OCI-LY1 (cell line): ENCODE measurements at regions not wholly inside any gene's neighbourhood (a gene's known extent, or its start where the extent isn't known, plus 50 kb on each side); places are given as distances from the start of the nearest gene placed in this dataset.

Experiments used
- H2AFZ ChIP-seq: fragments of 200-600 bp; sonication (generic), shearing (Covaris generic); 2 replicates; pipeline ENCODE4 v1.6.0; 2014; ENCODE audit warnings: antibody characterized with exemption, mild to moderate bottlenecking, low read length
- H3F3A ChIP-seq: fragments of 200-600 bp; sonication (generic), shearing (Covaris generic); 2 replicates; pipeline ENCODE4 v1.6.0; 2014; ENCODE audit warnings: mild to moderate bottlenecking, antibody characterized with exemption, low read length, moderate library complexity; ENCODE audit not compliant: insufficient read depth
- H3K27ac ChIP-seq: fragments of 200-600 bp; sonication (generic); 2 replicates; pipeline ENCODE4 v1.5.1; 2014; ENCODE audit warnings: low read length, mixed run types, mild to moderate bottlenecking, low read depth; ENCODE audit not compliant: poor library complexity, severe bottlenecking
- H3K27me3 ChIP-seq: fragments of 200-600 bp; sonication (generic); 2 replicates; pipeline ENCODE4 v1.6.0; 2014; ENCODE audit warnings: antibody characterized with exemption, mild to moderate bottlenecking, low read length, moderate library complexity; ENCODE audit not compliant: insufficient read depth
- H3K36me3 ChIP-seq: fragments of 200-600 bp; sonication (generic); 2 replicates; pipeline ENCODE4 v1.6.1; 2014; ENCODE audit warnings: mild to moderate bottlenecking, antibody characterized with exemption, low read length, moderate library complexity, mixed read lengths; ENCODE audit not compliant: insufficient read depth
- H3K4me1 ChIP-seq: fragments of 200-600 bp; sonication (generic); 2 replicates; pipeline ENCODE4 v1.5.1; 2014; ENCODE audit warnings: mild to moderate bottlenecking, low read length, moderate library complexity; ENCODE audit not compliant: insufficient read depth, severe bottlenecking
- H3K4me2 ChIP-seq: fragments of 200-600 bp; sonication (generic), shearing (Covaris generic); 2 replicates; pipeline ENCODE4 v1.6.1; 2014; ENCODE audit warnings: low read length
- H3K4me3 ChIP-seq: fragments of 200-600 bp; sonication (generic); 2 replicates; pipeline ENCODE4 v1.5.1; 2014; ENCODE audit warnings: low read length, low read depth, mild to moderate bottlenecking, mixed read lengths; ENCODE audit not compliant: poor library complexity, severe bottlenecking
- H3K79me2 ChIP-seq: fragments of 200-600 bp; shearing (Covaris generic); 2 replicates; pipeline ENCODE4 v1.6.1; 2016; ENCODE audit warnings: mixed run types, low read length, mixed read lengths; ENCODE audit not compliant: insufficient read depth
- H3K9ac ChIP-seq: fragments of 200-600 bp; sonication (generic), shearing (Covaris generic); 2 replicates; pipeline ENCODE4 v1.6.1; 2014; ENCODE audit warnings: mild to moderate bottlenecking, low read length, mixed read lengths
- H3K9me2 ChIP-seq: fragments of 200-600 bp; sonication (generic), shearing (Covaris generic); 2 replicates; pipeline ENCODE4 v1.6.1; 2014; ENCODE audit warnings: low read depth, mild to moderate bottlenecking, low read length, mixed read lengths
- H3K9me3 ChIP-seq: fragments of 200-600 bp; shearing (Covaris generic); 2 replicates; pipeline ENCODE4 v1.6.1; 2014; ENCODE audit warnings: low read length, mixed read lengths
- H4K20me1 ChIP-seq: fragments of 200-600 bp; sonication (generic), shearing (Covaris generic); 2 replicates; pipeline ENCODE4 v1.6.0; 2016; ENCODE audit warnings: mild to moderate bottlenecking, low read length; ENCODE audit not compliant: insufficient read depth
- CTCF ChIP-seq: fragments of 200-600 bp; sonication (generic), shearing (Covaris generic); IDR thresholded peaks from 2 replicates; pipeline ENCODE4 v1.5.1; 2017; ENCODE audit warnings: mild to moderate bottlenecking, antibody characterized with exemption, low read length, moderate library complexity, mixed read lengths
- EZH2 ChIP-seq: fragments of 200-600 bp; sonication (generic), shearing (Covaris generic); IDR thresholded peaks from 2 replicates; pipeline ENCODE4 v1.8.0; 2017; ENCODE audit warnings: borderline replicate concordance, mixed run types, mild to moderate bottlenecking, antibody characterized with exemption, low read length, moderate library complexity, mixed read lengths

GRCh38 chr6:71468038-71468437 is 179.4 kb downstream of the OGFRL1 start:
- Histone ChIP-seq H3F3A (no peaks in the 10 kb centered on the region), H2AFZ (no peak overlapping the region), H3K4me3 (no peak overlapping the region), H3K9ac (no peak overlapping the region), H3K27me3 (no peaks in the 10 kb centered on the region), H3K4me1 (no peaks in the 10 kb centered on the region), H3K27ac (no peak overlapping the region), H3K36me3 (no peaks in the 10 kb centered on the region), H3K79me2 (no peaks in the 10 kb centered on the region), H3K9me3 (peaks cover 3% of the 10 kb centered on the region; the same call in 1 of the 2 replicates), H3K4me2 (no peak overlapping the region), H3K9me2 (no peaks in the 10 kb centered on the region), H4K20me1 (no peaks in the 10 kb centered on the region)
- no peak for TF ChIP-seq CTCF
- TF ChIP-seq EZH2, result no peak

- TF ChIP-seq CTCF, result no peak
- Histone ChIP-seq H3K4me1 (no peaks in the 10 kb centered on the region), H3K27ac (no peak overlapping the region), H3K79me2 (no peaks in the 10 kb centered on the region), H3K36me3 (no peaks in the 10 kb centered on the region), H3F3A (no peaks in the 10 kb centered on the region), H3K9me3 (peaks cover 3% of the 10 kb centered on the region; the same call in 1 of the 2 replicates), H4K20me1 (no peaks in the 10 kb centered on the region), H3K9me2 (no peaks in the 10 kb centered on the region), H2AFZ (no peak overlapping the region), H3K4me3 (no peak overlapping the region), H3K9ac (no peak overlapping the region), H3K27me3 (no peaks in the 10 kb centered on the region), H3K4me2 (no peak overlapping the region)
Observed at GRCh38 chr6:71468841-71469700, 180.5 kb downstream of the OGFRL1 start.

GRCh38 chr6:71471718-71472117 is 183.1 kb downstream of the OGFRL1 start:
- Histone ChIP-seq H3K4me1 (no peaks in the 10 kb centered on the region), H2AFZ (no peak overlapping the region), H4K20me1 (no peaks in the 10 kb centered on the region), H3K79me2 (no peaks in the 10 kb centered on the region), H3K36me3 (no peaks in the 10 kb centered on the region), H3K9ac (no peak overlapping the region), H3F3A (no peaks in the 10 kb centered on the region), H3K9me3 (no peaks in the 10 kb centered on the region), H3K4me2 (no peak overlapping the region), H3K27ac (no peak overlapping the region), H3K4me3 (no peak overlapping the region), H3K9me2 (no peaks in the 10 kb centered on the region), H3K27me3 (no peaks in the 10 kb centered on the region)
- TF ChIP-seq CTCF (no peak), EZH2 (no peak)
